IMR-90 (cell line): ENCODE measurements at regions not wholly inside any gene's neighbourhood (a gene's known extent, or its start where the extent isn't known, plus 50 kb on each side); places are given as distances from the start of the nearest gene placed in this dataset.

Experiments
- ATAC-seq: fragments of 200-7000 bp; cut with Tn5 transposase; 2 replicates; pipeline ENCODE4 v1.9.1; 2020; ENCODE audit warnings: low read depth, mild to moderate bottlenecking, moderate library complexity
- BruUV-seq: library from RNA; stranded (reverse); fragments of 400-500 nt; replicated peaks from 2 replicates; lab custom pipeline; 2021; lab: Mats Ljungman, UMichigan
- CTCF ChIA-PET: fragments of 300-600 bp; formaldehyde crosslinking; extraction: SDS; loops from one replicate; lab custom pipeline; 2021; ENCODE audit warnings: antibody characterized with exemption; lab: Yijun Ruan, JAX
- POLR2A ChIA-PET: fragments of 300-600 bp; sonication (Branson Sonifier 250); formaldehyde crosslinking; loops from one replicate; lab custom pipeline; 2022; ENCODE audit warnings: antibody characterized with exemption; ENCODE audit not compliant: unreplicated experiment; lab: Charles Lee
- DNase-seq: peaks from one replicate; pipeline ENCODE4 v3.0.0; 2013
- H2AFZ ChIP-seq: replicated peaks from 2 replicates; pipeline ENCODE3; 2013; ENCODE audit warnings: low read length, mild to moderate bottlenecking; ENCODE audit not compliant: poor library complexity
- H2AK5ac ChIP-seq: 2 replicates; pipeline ENCODE4 v1.6.1; 2013; ENCODE audit warnings: low read depth, low read length, inconsistent platforms
- H2AK9ac ChIP-seq: replicated peaks from 2 replicates; pipeline ENCODE3; 2013; ENCODE audit warnings: mild to moderate bottlenecking, low read depth, low read length, moderate library complexity; ENCODE audit not compliant: poor library complexity
- H2BK120ac ChIP-seq: 2 replicates; pipeline ENCODE4 v1.6.1; 2013; ENCODE audit warnings: low read depth, low read length, inconsistent platforms
- H2BK15ac ChIP-seq: 3 replicates; pipeline ENCODE4 v1.6.1; 2013; ENCODE audit warnings: low read depth, low read length, inconsistent platforms
- H2BK20ac ChIP-seq: 2 replicates; pipeline ENCODE4 v1.6.1; 2013; ENCODE audit warnings: low read depth, mild to moderate bottlenecking, inconsistent platforms, low read length, moderate library complexity
- H2BK5ac ChIP-seq: 2 replicates; pipeline ENCODE4 v1.6.1; 2013; ENCODE audit warnings: mild to moderate bottlenecking, low read depth, low read length, inconsistent platforms; ENCODE audit not compliant: poor library complexity, severe bottlenecking
- H3K14ac ChIP-seq: replicated peaks from 2 replicates; pipeline ENCODE4 v1.6.1; 2013; ENCODE audit warnings: low read depth, low read length, inconsistent platforms
- H3K18ac ChIP-seq: 2 replicates; pipeline ENCODE4 v1.6.1; 2013; ENCODE audit warnings: low read depth, low read length, control low read depth
- H3K23ac ChIP-seq: 2 replicates; pipeline ENCODE4 v1.6.1; 2013; ENCODE audit warnings: low read depth, low read length, inconsistent platforms
- H3K27ac ChIP-seq: 2 replicates; pipeline ENCODE4 v1.5.1; 2013; ENCODE audit warnings: mild to moderate bottlenecking, control low read depth, low read length; ENCODE audit not compliant: insufficient read depth
- H3K27me3 ChIP-seq: 2 replicates; pipeline ENCODE4 v1.6.1; 2013; ENCODE audit warnings: low read length; ENCODE audit not compliant: control insufficient read depth, insufficient read depth
- H3K36me3 ChIP-seq: 2 replicates; pipeline ENCODE4 v1.6.1; 2013; ENCODE audit warnings: low read length, mixed read lengths; ENCODE audit not compliant: control insufficient read depth, insufficient read depth
- H3K4ac ChIP-seq: 2 replicates; pipeline ENCODE4 v1.6.1; 2013; ENCODE audit warnings: low read depth, low read length, inconsistent platforms
- H3K4me1 ChIP-seq: 2 replicates; pipeline ENCODE4 v1.6.1; 2013; ENCODE audit warnings: low read length, mixed read lengths; ENCODE audit not compliant: control insufficient read depth, insufficient read depth
- H3K4me2 ChIP-seq: 2 replicates; pipeline ENCODE4 v1.6.1; 2013; ENCODE audit warnings: low read depth, mild to moderate bottlenecking, control low read depth, low read length, moderate library complexity
- H3K4me3 ChIP-seq: 2 replicates; pipeline ENCODE4 v1.5.1; 2013; ENCODE audit warnings: low read depth, mild to moderate bottlenecking, control low read depth, low read length, moderate library complexity; ENCODE audit not compliant: insufficient read depth
- H3K56ac ChIP-seq: 2 replicates; pipeline ENCODE4 v1.6.1; 2013; ENCODE audit warnings: low read length, inconsistent platforms; ENCODE audit not compliant: insufficient read depth; ENCODE audit errors: extremely low read depth
- H3K79me1 ChIP-seq, 2 experiments: 2 replicates each; pipeline ENCODE4 v1.6.1; 2013; ENCODE audit warnings: low read length in 2 of 2, inconsistent platforms in 1 of 2, low read depth in 1 of 2
- H3K9ac ChIP-seq: 2 replicates; pipeline ENCODE4 v1.6.1; 2013; ENCODE audit warnings: low read depth, low read length, control low read depth
- H3K9me1 ChIP-seq: 2 replicates; pipeline ENCODE4 v1.6.1; 2013; ENCODE audit warnings: low read length, inconsistent platforms; ENCODE audit not compliant: insufficient read depth
- H3K9me3 ChIP-seq: 2 replicates; pipeline ENCODE4 v1.6.1; 2013; ENCODE audit warnings: low read length; ENCODE audit not compliant: control insufficient read depth, insufficient read depth
- H4K20me1 ChIP-seq: 2 replicates; pipeline ENCODE4 v1.6.1; 2013; ENCODE audit warnings: low read length, inconsistent platforms; ENCODE audit not compliant: insufficient read depth
- H4K5ac ChIP-seq: 2 replicates; pipeline ENCODE4 v1.6.1; 2013; ENCODE audit warnings: mild to moderate bottlenecking, low read depth, low read length, control low read depth
- H4K8ac ChIP-seq, 2 experiments: 2 replicates each; pipeline ENCODE4 v1.6.1; 2013; ENCODE audit warnings: low read depth in 2 of 2, low read length in 2 of 2, control low read depth in 1 of 2, inconsistent platforms in 1 of 2
- H4K91ac ChIP-seq: 2 replicates; pipeline ENCODE4 v1.6.1; 2013; ENCODE audit warnings: low read depth, low read length, inconsistent platforms; ENCODE audit not compliant: insufficient read depth
- CEBPB ChIP-seq: IDR thresholded peaks from 2 replicates; pipeline ENCODE4 v1.6.1; 2012; ENCODE audit warnings: low read depth, low read length, improper control_type of control experiment
- CHD1 ChIP-seq: IDR thresholded peaks from 2 replicates; pipeline ENCODE4 v1.6.1; 2012; ENCODE audit warnings: low read depth, low read length, improper control_type of control experiment
- CTCF ChIP-seq: conservative IDR thresholded peaks from 2 replicates; pipeline ENCODE4 v1.5.1; 2012; ENCODE audit warnings: mild to moderate bottlenecking, low read depth, low read length, improper control_type of control experiment
- FOS ChIP-seq: fragments of 150-350 bp; IDR thresholded peaks from 2 replicates; pipeline ENCODE4 v1.6.1; 2016; ENCODE audit warnings: low read depth, low read length
- MAFK ChIP-seq: IDR thresholded peaks from 2 replicates; pipeline ENCODE4 v1.6.1; 2012; ENCODE audit warnings: low read depth, low read length, improper control_type of control experiment
- MAZ ChIP-seq: IDR thresholded peaks from 2 replicates; pipeline ENCODE4 v1.6.1; 2012; ENCODE audit warnings: low read depth, mild to moderate bottlenecking, low read length, improper control_type of control experiment, moderate library complexity, borderline replicate concordance
- NFE2L2 ChIP-seq: fragments of 150-350 bp; IDR thresholded peaks from 2 replicates; pipeline ENCODE4 v1.6.1; 2016; ENCODE audit warnings: low read depth, mild to moderate bottlenecking, low read length
- POLR2A ChIP-seq: IDR thresholded peaks from 2 replicates; pipeline ENCODE4 v1.6.1; 2012; ENCODE audit warnings: mild to moderate bottlenecking, low read depth, low read length
- RCOR1 ChIP-seq: IDR thresholded peaks from 2 replicates; pipeline ENCODE4 v1.6.1; 2012; ENCODE audit warnings: mild to moderate bottlenecking, low read length, improper control_type of control experiment; ENCODE audit not compliant: insufficient replicate concordance
- SMC3 ChIP-seq: fragments of 150-350 bp; IDR thresholded peaks from 2 replicates; pipeline ENCODE4 v1.6.1; 2016; ENCODE audit warnings: low read depth, mild to moderate bottlenecking, antibody characterized with exemption, low read length, moderate library complexity
- WGBS, 2 experiments: methylation state at CpG; one replicate each; pipeline versions ENCODE4 v1.1.5 to v1.1.7; 2013; ENCODE audit warnings: missing lambda C conversion rate in 2 of 2; ENCODE audit not compliant: insufficient read length in 1 of 2; ENCODE audit errors: extremely low coverage in 2 of 2; 5-methylcytosine and 5-hydroxymethylcytosine counted together
- dilution Hi-C: fragments of 300-500 bp; cut with HindIII; formaldehyde crosslinking; loops from one replicate; pipeline ENCODE4 v1.14.3; 2018; ENCODE audit warnings: low sequenced_read_pairs; ENCODE audit not compliant: unreplicated experiment
- in situ Hi-C: fragments of 300-500 bp; cut with MboI; formaldehyde crosslinking; loops from 3 replicates; pipeline ENCODE4 v1.14.3; 2019; ENCODE audit warnings: low sequenced_read_pairs, inconsistent platforms, mixed read lengths
- intact Hi-C: fragments of 100-400 bp; cut with micrococcal nuclease; formaldehyde crosslinking; loops from 2 replicates; pipeline ENCODE4 v1.10.0; 2022
- TF ChIP-seq, protein P1 (sequence below): fragments of 150-350 bp; IDR thresholded peaks from 2 replicates; pipeline ENCODE4 v1.6.1; 2017; ENCODE audit warnings: mild to moderate bottlenecking, antibody characterized with exemption, low read length, low read depth

- Histone ChIP-seq H3K79me1 (no peaks in the 10 kb centered on the region), H3K4me1 (peaks cover 12% of the 10 kb centered on the region), H3K4me2 (no peak overlapping the region), H3K4me3 (no peak overlapping the region), H3K9me1 (0 out of 2 replicates have a peak, but pooled peaks cover 3% of the 10 kb centered on the region), H3K4ac (0 out of 2 replicates have a peak overlapping the region, but pooled peaks have one; percentile 15), H4K8ac (peak overlapping the region in 1 of 2 experiments; percentile 60; a peak in 1 of 4 replicates), H3K56ac (no peak overlapping the region), H3K9me3 (no peaks in the 10 kb centered on the region), H2AK5ac (peak overlapping the region; percentile 4; the same call in 1 of the 2 replicates), H2BK120ac (peak overlapping the region; percentile 41; the same call in 1 of the 2 replicates), H3K27me3 (no peaks in the 10 kb centered on the region), H3K14ac (0 out of 2 replicates have a peak overlapping the region, but pooled peaks have one; percentile 18), H3K9ac (no peak overlapping the region), H2AK9ac (no peak overlapping the region), H4K5ac (peak overlapping the region; percentile 40), H2AFZ (no peak overlapping the region), H3K23ac (peak overlapping the region; percentile 4; the same call in 1 of the 2 replicates), H3K18ac (peak overlapping the region; percentile 48), H3K27ac (peak overlapping the region; percentile 10; the same call in 1 of the 2 replicates), H3K36me3 (no peaks in the 10 kb centered on the region), H2BK5ac (no peak overlapping the region), H2BK15ac (no peak overlapping the region), H2BK20ac (0 out of 2 replicates have a peak overlapping the region, but pooled peaks have one; percentile 41), H4K91ac (no peak overlapping the region), H4K20me1 (no peaks in the 10 kb centered on the region)
- 50% methylated on average over 2 of the region's 3 CpGs; no CpG with 5 or more reads in 1 of the 2 experiments for WGBS, 2 experiments
- TF ChIP-seq SMC3 (no peak), RCOR1 (no peak), MAFK (no peak), POLR2A (no peak), MAZ (no peak), CEBPB (no peak), NFE2L2 (no peak), FOS (no peak), CTCF (no peak), CHD1 (no peak)
- TF ChIP-seq, protein P1, sequence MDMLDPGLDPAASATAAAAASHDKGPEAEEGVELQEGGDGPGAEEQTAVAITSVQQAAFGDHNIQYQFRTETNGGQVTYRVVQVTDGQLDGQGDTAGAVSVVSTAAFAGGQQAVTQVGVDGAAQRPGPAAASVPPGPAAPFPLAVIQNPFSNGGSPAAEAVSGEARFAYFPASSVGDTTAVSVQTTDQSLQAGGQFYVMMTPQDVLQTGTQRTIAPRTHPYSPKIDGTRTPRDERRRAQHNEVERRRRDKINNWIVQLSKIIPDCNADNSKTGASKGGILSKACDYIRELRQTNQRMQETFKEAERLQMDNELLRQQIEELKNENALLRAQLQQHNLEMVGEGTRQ = no peak
- ChIA-PET POLR2A (no interaction called here), CTCF (interaction anchor here (0.9 to 1.1 kb wide), 2 partner anchors 11 to 16 kb away, joined by 3 read pairs; no protein-coding TSS in a partner anchor)
- DNase-seq = no peak
- dilution Hi-C loops = no loop called here
- in situ Hi-C loops = no loop called here
- ATAC-seq = no peak
- intact Hi-C loops = loop anchor here (10.0 kb wide), 1 partner anchor 728 kb away; no protein-coding TSS in a partner anchor
- BruUV-seq = no TSS peak
These were observed 191.6 kb upstream of the TTC29 start for GRCh38 chr4:147137280-147137679.
